Hepatocyte (in vitro differentiated cells): ENCODE measurements at regions not wholly inside any gene's neighbourhood (a gene's known extent, or its start where the extent isn't known, plus 50 kb on each side); places are given as distances from the start of the nearest gene placed in this dataset.

Experiments
- CTCF ChIP-seq: fragments of 200-600 bp; sonication (generic); IDR thresholded peaks from 2 replicates; pipeline ENCODE4 v1.5.1; 2016; ENCODE audit warnings: antibody characterized with exemption, mild to moderate bottlenecking; ENCODE audit not compliant: poor library complexity
- EZH2 ChIP-seq: fragments of 200-600 bp; sonication (generic); IDR thresholded peaks from 2 replicates; pipeline ENCODE4 v1.6.1; 2016; ENCODE audit warnings: antibody characterized with exemption, mild to moderate bottlenecking, borderline replicate concordance
- EZH2phosphoT487 ChIP-seq: fragments of 200-600 bp; sonication (generic); IDR thresholded peaks from one replicate; pipeline ENCODE4 v1.6.1; 2018; ENCODE audit warnings: antibody characterized with exemption, mild to moderate bottlenecking, low read depth, moderate library complexity; ENCODE audit not compliant: unreplicated experiment, severe bottlenecking

- no peak for TF ChIP-seq CTCF
- no peak for TF ChIP-seq EZH2phosphoT487
- TF ChIP-seq EZH2, result no peak
These were observed 256.6 kb upstream of the SEMA3C start for GRCh38 chr7:81175275-81175940.
